Dermis blood vessel endothelial cell (primary cell): ENCODE measurements at regions not wholly inside any gene's neighbourhood (a gene's known extent, or its start where the extent isn't known, plus 50 kb on each side); places are given as distances from the start of the nearest gene placed in this dataset.

Experiments
- DNase-seq: peaks from one replicate; pipeline ENCODE4 v3.0.0; 2010

DNA sequence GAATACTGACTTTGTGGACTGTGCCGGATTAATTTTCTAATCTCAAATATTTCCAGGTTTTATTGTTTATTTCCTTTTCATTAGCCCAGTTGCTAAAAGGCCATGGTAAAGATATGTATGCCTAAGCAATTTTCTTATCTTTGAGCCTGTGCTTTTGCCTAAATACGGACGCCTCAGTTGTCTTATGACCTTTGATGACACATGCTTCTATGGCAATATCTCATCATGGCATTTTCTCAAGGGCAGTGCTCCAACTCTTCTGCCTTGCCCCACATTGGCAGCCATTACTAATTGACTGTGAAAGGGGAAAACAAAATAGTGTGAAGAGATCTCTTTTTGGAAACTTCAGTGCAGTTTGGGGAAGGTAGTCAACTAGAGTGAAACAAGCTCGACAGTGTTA is 809.6 kb upstream of the NR2F2 start:
- no peak for DNase-seq

DNA sequence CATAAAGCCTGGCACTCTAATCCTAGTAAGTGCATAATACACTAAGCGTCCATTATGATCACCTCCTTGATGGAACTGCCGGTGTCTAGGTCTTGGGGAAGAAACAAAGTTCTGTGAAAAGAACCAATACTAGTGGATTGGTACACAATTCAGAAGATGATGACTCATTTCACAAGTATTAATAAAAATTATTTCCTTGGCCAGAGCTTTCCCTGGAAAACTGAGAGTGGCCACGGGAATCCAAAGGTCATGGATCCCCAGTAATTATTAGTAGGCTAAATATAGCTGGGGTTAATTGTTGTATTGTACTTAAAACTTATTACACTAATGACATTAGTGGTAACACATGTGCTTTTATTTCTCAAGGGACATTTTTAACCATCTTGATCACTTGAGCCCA is 808.0 kb upstream of the NR2F2 start:
- DNase-seq, result peak; percentile 32

DNA sequence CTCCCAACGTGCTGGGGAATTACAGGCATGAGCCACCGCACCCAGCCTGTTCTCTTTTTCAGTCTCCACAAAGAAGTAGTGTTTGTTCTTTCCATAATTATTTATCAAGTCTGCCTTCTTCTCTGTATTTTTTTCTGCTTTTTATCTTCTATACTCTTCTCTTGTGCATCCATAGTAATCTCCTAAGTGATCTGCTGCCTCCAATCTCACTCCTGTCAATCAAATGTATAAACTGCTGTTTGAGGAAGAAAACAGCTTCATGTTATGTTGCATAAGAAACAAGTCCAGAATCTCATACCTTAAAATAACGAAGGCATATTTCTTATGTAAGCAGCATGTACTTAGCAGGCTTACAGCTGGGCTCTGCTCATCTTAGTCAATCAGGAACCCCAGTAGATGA is 801.6 kb upstream of the NR2F2 start:
- DNase-seq, result no peak

DNA sequence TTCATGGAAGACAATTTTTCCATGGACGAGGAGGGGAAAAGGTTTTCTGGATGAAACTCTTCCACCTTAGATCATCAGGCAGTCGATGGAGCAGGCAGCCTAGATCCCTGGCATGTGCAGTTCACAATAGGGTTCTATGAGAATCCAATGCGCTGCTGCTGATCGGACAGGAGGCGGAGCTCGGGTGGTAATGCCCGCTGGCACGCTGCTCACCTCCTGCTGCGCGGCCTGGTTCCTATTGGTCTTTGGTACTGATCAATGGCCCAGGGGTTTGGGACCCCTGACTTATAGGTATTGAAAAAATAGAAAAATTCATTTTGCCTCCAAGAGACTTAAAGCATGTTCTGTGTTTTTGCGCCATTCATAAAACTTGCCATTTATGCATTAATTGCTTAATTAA is 793.9 kb upstream of the NR2F2 start:
- no peak for DNase-seq

DNA sequence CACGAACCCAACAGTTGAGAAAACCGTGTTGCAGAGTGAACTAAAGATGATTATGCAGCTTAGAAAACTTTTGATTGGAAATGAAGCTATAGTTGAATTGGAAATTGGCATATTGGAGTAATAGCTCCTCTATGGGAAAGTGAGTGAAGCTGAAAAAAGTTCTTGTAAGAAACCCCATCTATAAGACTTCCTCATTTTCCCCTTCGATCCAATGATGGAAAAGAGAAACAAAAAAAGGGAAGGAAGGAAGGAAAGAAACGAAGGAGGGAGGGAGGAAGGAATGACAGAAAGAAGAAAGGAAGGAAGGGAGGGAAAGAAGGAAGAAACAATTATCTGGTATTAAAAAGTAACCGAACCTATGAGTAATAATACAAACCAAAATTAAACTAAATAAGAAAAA is 791.8 kb upstream of the NR2F2 start:
- DNase-seq, result no peak

DNA sequence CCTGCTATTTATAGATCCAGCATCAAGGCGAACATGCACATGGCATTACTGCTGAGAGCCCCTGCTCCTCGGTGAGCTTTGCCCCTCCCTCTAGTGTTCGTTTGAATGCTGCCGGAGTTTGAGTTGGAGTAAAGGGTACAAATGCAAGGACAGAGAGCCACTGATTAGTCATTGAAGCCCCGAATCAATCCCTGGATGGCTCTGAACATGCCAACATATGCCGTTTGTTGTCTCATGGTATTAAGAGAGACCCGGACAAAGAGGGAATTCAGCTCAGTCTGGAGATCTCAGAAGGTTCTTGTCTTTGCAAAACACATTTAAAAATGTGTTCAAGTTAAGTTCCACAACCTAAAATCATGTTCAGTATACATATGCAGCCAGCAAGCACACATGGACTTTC is 789.2 kb upstream of the NR2F2 start:
- no peak for DNase-seq

DNA sequence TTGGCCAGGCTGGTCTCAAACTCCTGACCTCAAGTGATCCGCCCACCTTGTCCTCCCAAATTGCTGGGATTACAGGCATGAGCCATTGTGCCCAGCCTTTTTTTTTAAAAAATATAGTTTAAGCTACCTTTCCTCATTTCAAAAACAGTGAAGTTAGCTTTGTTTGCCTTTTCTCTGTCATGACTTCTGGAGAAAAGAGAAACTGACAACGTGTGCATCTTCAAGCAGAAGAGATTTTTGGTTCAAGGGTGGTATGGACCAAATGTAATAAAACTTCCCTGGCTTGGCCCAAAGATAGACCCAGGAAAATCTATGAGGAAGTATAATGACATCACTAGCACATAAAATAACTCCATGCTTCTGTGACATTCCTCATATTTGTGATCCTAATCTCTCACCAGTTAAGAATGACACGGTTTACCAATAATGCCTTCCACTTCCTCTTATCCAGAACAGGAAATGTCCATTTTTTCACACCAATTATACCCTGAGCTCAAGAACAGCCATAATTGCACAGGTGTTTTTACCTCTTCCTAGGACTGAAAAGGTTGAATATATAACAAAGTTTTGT is 781.2 kb upstream of the NR2F2 start:
- DNase-seq, result no peak

DNA sequence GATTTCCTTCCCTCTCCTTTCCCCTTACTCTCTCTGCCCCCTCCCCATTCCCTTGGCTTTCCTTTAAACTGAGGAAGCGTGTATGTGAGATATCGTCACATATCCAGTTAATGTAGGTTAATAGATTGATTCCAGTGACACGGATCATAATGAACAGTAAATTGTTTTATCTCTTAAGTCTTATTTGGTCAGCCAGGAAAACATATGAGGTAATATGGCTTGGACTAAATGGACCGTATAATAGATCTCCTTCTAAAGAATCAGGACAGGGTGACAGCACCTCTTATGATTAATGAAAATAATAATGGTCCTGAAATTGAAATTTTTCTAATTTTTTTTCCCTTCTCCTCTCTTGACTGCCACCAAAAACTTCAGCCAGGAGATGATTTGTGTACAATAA is 779.8 kb upstream of the NR2F2 start:
- DNase-seq, result no peak

DNA sequence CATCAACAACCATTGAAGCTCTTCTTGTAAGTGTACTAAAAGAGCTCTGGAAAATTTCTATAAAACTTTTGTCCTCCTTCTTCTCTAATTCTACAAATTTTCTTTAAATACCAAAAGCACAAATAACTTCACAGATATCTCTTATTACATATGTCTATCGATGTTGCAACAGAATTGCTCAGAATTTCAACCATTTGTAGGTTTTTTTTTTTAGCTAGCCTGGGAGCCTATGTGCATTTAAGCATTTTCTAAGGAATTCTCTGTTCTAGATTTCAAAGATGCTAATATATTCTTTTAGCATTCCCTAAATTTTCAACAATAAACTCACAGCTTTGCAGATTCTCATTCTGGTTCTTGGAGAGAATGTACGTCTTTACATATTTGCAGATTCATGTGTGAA is 774.3 kb upstream of the NR2F2 start:
- no peak for DNase-seq

DNA sequence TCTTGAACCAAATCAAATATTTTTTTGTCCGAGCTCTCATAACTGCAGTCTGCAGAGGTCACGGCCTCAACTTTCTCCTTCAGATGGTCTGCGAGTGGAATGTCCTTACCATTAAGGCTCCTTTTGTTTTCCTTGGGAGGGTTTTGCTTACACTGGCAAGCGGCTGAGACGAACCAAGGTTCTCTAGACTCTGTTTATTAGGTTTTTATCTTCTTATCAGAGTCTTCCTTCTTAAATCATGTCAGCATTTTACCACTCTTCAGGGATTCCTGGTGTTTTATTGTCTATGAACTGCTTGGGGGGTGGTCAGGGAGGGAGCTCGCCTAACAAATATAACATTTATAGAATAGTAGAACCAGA is 773.7 kb upstream of the NR2F2 start:
- peak; percentile 84 for DNase-seq

DNA sequence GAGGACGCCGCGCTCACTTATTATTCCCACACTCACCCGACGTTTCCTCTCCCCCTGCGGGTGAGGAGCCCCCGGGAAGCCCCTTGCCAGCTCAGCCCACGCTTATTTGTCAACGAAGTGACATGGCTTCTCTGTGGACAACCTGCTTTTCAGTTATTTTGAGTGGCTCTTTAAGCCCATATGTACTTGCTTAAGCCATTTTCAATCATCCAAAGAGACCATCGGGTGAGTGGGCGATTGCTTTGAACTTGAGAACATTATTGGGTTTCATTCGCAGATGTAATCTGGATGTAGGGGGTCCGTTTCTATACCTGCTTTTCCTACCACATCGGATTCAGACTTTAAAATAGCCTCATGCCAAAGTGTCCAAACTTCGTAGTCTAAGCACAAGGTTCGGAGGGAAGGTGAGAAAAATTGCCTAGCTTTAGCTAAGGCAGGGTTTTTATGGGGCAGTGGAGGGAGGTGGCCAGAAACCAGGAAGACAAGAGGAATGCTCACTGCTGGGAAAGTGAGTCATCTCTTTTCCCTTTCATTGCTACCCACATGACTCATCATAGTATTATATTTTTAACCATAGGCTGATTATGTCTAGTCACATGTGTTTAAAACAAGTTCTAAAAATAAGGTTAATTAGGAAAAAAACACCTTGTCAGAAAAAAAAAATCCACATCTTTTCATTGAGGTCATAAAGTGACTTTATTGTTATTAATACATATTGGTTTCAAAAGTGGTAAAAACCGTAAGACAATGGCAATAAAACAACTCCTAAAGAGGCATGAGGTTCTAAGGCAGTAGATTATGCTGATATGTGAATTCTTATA is 773.1 kb upstream of the NR2F2 start:
- peak; percentile 95 for DNase-seq

DNA sequence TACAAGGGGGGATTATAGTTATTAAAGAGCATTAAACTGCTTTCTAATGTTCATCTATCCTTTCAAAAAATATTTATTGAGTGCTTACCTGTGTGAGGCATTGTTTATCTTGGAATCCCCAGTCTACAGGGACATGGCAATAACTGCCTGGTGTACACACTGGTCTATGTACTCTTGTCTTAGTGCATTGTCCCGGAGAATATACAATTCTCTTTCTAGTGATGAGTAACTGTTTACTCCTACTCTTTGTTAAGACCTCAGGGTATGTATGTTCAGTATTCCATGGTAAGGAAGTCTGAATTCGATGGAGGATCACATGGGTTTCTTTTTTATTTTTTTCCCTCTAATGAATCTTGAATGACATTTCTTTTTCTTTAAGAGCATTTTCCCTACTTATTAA is 772.4 kb upstream of the NR2F2 start:
- peak; percentile 48 for DNase-seq

DNA sequence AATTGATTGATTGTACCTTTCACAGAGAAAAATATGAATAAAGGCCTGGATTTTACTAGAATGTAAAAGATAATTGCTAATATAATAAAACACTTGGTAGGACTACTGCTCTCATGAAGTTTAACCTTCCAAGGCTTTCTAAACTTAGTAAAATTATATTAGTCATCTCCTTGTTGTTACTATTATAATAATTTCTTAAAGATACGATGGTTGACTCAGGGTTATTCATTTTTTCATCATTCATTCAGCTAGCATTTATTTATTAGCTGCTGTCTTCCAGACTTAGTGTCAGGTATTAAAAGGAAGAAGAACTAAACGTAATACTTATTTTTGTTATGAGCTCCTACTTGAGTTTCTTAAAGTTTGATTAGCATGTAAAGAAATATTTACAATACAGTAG is 771.6 kb upstream of the NR2F2 start:
- no peak for DNase-seq

DNA sequence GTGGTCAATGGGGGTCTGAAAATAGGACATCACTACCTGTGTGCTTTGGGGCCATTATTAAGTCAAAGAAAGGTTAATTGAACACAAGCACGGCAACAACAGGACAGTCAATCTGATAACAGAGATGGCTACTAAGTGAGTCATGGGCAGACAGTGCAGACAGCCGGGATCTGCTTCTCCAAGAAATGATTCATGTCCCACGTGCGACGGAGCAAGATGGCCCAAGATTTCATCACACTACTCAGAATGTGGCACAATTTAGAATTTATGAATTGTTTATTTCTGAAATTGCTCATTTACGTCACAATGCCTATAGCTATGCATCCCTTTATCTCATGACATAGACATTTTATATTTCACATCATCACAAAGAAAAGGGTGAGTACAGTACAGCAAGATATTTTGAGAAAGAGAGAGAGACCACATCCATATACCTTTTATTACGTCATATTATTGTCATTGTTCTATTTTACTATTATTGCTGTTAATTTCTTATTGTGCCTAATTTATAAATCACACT is 770.6 kb upstream of the NR2F2 start:
- peak; percentile 78 for DNase-seq

DNA sequence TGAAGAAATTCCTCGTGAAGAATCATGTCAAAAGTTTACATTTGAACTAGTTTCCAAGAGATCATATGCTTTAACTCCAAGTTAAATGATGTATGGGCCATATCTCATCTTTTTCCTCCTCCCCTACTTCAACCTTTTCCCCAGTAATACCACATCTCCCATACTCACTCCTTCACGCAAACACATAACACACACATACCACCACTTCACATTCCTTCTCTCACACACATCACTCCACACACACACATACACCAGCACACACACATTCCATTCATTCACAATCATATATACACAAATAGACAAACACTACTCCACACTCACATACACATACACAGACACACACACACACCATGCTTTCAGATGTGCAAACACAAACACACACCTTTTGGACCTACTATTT is 769.0 kb upstream of the NR2F2 start:
- DNase-seq, result no peak

DNA sequence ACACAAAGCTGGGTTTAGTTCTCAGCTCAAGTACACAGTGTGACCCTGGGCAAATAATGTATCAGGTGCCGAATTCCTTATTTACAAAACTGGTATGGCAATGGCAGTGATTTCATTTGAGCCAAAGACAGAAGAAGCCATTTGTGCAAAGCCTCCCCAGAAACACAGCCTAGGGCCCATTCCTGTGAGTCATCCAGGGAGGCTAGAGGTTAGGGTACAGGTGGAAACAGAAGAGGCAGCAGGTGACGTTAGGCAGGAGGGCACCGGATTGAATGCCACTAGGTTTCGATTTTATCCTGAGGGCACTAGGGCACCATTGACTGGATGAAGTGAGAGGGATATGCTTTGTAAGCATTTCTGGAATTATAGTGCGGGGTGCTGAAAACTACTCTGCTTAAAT is 766.9 kb upstream of the NR2F2 start:
- no peak for DNase-seq

DNA sequence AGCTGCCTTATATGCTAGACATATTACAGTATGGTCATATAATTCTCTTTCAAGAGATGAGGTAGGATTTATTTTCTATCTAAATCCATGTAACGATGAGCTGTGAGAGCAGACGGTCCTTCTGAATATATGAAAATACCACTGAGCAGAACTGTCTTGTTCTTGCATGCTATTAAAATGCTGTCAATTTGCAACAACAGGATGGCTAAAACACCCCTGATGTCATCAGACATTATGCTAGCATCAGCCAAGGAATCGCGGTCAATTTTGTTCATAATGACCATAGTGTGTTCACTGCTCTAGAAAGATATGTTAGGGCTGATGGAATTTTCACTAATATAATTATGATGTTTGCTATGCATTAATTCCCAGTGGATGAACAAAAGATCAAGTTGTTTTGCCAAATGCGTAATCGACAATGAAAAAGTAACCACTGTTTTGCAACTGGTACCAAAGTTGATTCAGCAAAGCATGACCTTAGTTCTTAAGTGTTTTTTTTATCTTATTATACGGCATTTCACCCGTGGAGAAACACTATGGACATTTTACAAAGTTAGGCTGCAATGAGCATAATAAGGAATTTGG is 765.4 kb upstream of the NR2F2 start:
- no peak for DNase-seq

DNA sequence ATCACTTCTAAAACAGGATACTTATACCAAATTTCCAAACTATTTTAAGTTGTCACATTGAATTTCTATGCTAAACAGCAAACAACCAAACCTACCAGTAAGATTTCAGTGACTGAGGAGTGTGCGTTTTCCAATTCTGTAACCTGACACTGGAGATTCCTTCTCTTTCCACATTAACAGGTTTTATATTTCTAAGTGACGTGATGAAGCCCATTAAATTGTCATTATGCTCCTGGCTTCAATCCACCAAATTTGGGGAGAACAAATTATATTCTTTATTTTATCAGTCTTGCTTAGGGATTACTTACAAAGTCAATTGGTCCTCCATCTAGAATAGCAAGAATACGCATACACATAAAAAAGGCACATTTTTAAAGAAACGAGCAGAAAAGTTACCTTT is 764.8 kb upstream of the NR2F2 start:
- DNase-seq, result no peak

DNA sequence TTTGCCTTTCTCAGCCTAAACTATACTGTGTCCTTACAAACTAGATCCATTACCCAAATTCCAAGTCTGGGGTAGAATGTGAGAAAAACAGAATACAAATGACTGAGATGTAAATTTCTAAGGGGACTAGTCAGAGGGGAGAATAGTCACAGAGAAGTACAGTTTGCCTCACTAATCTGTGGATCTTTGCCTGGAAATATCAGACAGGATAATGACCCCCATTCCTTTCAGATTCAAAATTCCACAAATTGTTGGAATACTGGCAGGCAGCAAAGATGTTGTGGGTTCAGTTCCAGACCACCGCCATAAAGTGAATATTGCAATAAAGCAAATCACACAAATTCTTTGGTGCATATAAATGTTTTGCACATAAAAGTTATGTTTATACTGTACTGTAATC is 762.8 kb upstream of the NR2F2 start:
- DNase-seq, result no peak

DNA sequence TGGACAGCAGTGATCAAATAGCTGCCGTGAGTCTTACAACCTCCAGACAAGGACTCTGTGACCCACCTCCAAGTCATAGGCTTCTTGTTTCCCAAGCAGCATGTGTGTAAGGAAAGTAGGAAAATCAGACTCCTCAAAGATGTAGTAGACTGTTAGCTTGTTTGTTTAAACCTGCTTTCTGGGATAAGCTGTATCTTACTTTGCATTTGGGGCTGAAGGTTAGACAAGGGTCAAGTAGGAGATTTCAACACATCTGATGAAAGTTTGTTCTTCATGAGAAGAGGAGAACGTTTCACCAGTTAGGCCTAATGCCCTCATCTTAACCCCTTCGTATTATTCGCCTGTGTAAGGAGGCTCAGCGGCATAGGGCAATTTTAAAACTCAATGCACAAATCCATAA is 756.4 kb upstream of the NR2F2 start:
- DNase-seq, result no peak

DNA sequence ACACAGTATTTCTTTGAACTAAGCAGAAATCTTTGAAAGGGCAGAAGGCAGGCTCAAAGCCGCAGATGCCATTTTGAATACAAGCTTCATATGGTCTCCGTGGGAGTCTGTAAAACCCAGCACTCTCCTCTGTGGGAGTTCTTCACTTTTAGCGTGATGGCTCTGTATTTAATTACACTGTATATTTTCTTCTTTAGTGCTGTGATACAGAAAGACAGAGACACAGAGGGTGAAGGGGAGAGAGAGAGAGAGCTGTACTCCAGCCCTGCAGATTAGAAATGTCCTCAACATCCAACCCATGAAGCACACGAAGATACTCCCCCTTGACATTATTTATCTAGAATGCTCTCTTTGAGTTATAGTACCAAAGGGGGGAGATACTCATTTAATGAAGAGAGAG is 752.6 kb upstream of the NR2F2 start:
- no peak for DNase-seq

DNA sequence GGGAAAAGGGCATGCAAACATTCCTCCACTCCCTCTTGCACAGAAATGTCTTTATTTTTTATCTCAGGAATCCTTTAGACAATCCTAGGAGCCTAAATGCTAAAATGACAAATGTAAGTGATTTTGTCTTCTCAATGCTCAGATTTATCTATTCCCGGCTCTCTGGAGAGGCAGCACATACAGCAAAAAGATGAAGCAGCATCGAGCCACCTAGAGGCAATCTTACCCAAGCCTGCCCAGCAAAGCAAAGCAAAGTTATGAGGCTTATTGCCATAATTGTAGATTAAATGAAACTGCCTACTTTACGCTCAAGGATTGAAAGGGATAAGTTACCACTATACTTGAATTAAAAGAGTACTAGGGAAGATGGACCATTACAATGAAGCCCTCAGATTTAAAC is 750.4 kb upstream of the NR2F2 start:
- no peak for DNase-seq

DNA sequence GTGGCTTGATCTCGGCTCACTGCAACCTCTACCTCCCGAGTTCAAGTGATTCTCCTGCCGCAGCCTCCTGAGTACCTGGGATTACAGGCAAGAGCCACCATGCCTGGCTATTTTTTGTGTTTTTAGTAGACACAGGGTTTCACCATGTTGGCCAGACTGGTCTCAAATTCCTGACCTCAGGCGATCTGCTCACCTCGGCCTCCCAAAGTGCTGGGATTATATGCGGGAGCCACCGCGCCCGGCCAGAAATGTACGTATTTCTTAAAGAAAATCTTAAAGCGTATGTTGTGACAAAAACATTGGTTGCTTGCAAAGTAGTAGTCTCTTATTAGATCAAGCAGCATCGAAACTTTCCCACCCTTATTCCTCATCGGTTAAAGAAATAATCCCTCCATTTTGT is 748.9 kb upstream of the NR2F2 start:
- no peak for DNase-seq

DNA sequence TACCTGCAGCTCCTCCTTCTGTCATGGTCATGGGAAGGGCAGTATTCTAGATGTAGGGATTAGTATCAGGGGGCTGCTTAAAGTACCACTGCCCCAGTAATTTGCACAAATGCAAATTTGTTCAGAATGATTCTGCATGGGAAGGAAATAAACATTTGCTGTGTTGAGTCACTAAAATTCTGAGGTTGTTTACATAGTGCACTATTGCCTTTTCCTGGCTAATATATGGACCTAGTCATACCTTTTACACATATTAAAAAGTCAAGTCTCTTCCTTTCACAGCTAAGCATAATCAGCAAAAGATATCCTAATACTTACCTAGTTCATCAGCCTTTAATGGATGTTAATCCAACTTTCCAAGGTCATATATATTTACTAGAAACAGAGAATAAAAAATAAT is 746.4 kb upstream of the NR2F2 start:
- no peak for DNase-seq
